Activated CD8-positive, alpha-beta T cell treated with anti-CD3 and anti-CD28 coated beads for 36 hours (primary cell): ENCODE measurements at regions not wholly inside any gene's neighbourhood (a gene's known extent, or its start where the extent isn't known, plus 50 kb on each side); places are given as distances from the start of the nearest gene placed in this dataset.
A peak's percentile ranks its signal among the peaks of the same experiment; 100 is the strongest.

ENCODE experiments used
- ATAC-seq: fragments of 200-7000 bp; cut with Tn5 transposase; one replicate; pipeline ENCODE4 v1.10.0; 2021; ENCODE audit warnings: mild to moderate bottlenecking, moderate library complexity
- CTCF ChIA-PET: fragments of 350-600 bp; sonication (Branson Sonifier 250); formaldehyde crosslinking; loops from one replicate; lab custom pipeline; 2021; ENCODE audit warnings: antibody characterized with exemption; lab: Charles Lee
- POLR2A ChIA-PET: fragments of 350-600 bp; sonication (Branson Sonifier 250); formaldehyde crosslinking; loops from one replicate; lab custom pipeline; 2021; ENCODE audit warnings: antibody characterized with exemption; lab: Charles Lee
- DNase-seq: peaks from one replicate; pipeline ENCODE4 v3.0.0-alpha.2; 2020
- H3K27ac Mint-ChIP-seq: one replicate; pipeline ENCODE4 v1.8.0; 2021; ENCODE audit warnings: mild to moderate bottlenecking, mixed read lengths
- H3K27me3 Mint-ChIP-seq: one replicate; pipeline ENCODE4 v1.8.0; 2021; ENCODE audit warnings: mixed read lengths
- H3K36me3 Mint-ChIP-seq: one replicate; pipeline ENCODE4 v1.8.0; 2021; ENCODE audit warnings: low read depth, mixed read lengths
- H3K4me1 Mint-ChIP-seq: one replicate; pipeline ENCODE4 v1.8.0; 2021; ENCODE audit warnings: low read depth, mixed read lengths
- H3K4me3 Mint-ChIP-seq: one replicate; pipeline ENCODE4 v1.8.0; 2021; ENCODE audit warnings: mild to moderate bottlenecking, moderate library complexity, mixed read lengths
- H3K9me3 Mint-ChIP-seq: one replicate; pipeline ENCODE4 v1.8.0; 2021; ENCODE audit warnings: mixed read lengths
- CTCF ChIP-seq: fragments of 200-600 bp; IDR thresholded peaks from one replicate; pipeline ENCODE4 v1.8.0; 2022; ENCODE audit warnings: antibody characterized with exemption, mild to moderate bottlenecking
- intact Hi-C: fragments of 100-400 bp; cut with micrococcal nuclease; formaldehyde crosslinking; loops from one replicate; pipeline ENCODE4 v1.10.0; 2022

GRCh38 chr9:22204240-22204639 lies 195.1 kb upstream of the CDKN2B start:
- Mint-ChIP-seq H3K4me3 (no peak overlapping the region), H3K27me3 (peaks cover 6% of the 10 kb centered on the region), H3K9me3 (no peaks in the 10 kb centered on the region), H3K27ac (no peak overlapping the region), H3K4me1 (peaks cover 19% of the 10 kb centered on the region), H3K36me3 (no peaks in the 10 kb centered on the region)
- ChIA-PET CTCF (interaction anchor here (0.8 to 3.7 kb wide), 3 partner anchors 9 to 99 kb away, joined by 3 to 14 read pairs (median 4); no protein-coding TSS in a partner anchor), POLR2A (no interaction called here)
- ATAC-seq (no peak), DNase-seq (no peak)
- intact Hi-C loops = no loop called here
- TF ChIP-seq CTCF = no peak

GRCh38 chr9:22206833-22207232 lies 197.7 kb upstream of the CDKN2B start:
- DNase-seq (no peak), ATAC-seq (no peak)
- H3K27ac Mint-ChIP-seq = no peak overlapping the region
- intact Hi-C loops = no loop called here
- no peaks in the 10 kb centered on the region for H3K36me3 Mint-ChIP-seq
- no peak overlapping the region for H3K4me3 Mint-ChIP-seq
- CTCF ChIA-PET = interaction anchor here (1.0 to 1.3 kb wide), 2 partner anchors 17 to 168 kb away, joined by 3 to 4 read pairs; no protein-coding TSS in a partner anchor
- H3K27me3 Mint-ChIP-seq = peaks cover 2% of the 10 kb centered on the region
- POLR2A ChIA-PET = no interaction called here
- H3K4me1 Mint-ChIP-seq = peaks cover 39% of the 10 kb centered on the region
- TF ChIP-seq CTCF = no peak
- H3K9me3 Mint-ChIP-seq = no peaks in the 10 kb centered on the region

- ATAC-seq (peak; percentile 84), DNase-seq (peak; percentile 39)
- POLR2A ChIA-PET = no interaction called here
- Mint-ChIP-seq H3K9me3 (no peaks in the 10 kb centered on the region), H3K36me3 (no peaks in the 10 kb centered on the region), H3K27ac (peak overlapping the region; percentile 43), H3K4me3 (peak overlapping the region; percentile 5), H3K27me3 (no peaks in the 10 kb centered on the region), H3K4me1 (peaks cover 31% of the 10 kb centered on the region)
- intact Hi-C loops = loop anchor here (2.0 kb wide), 1 partner anchor 60 kb away; no protein-coding TSS in a partner anchor
- no peak for TF ChIP-seq CTCF
- CTCF ChIA-PET = no interaction called here
These were observed 199.9 kb upstream of the CDKN2B start for GRCh38 chr9:22208846-22209585.

- ChIA-PET CTCF (interaction anchor here (1.0 kb wide), 1 partner anchor 28 kb away, joined by 3 read pairs; no protein-coding TSS in a partner anchor), POLR2A (no interaction called here)
- H3K27me3 Mint-ChIP-seq = no peaks in the 10 kb centered on the region
- intact Hi-C loops = no loop called here
- H3K27ac Mint-ChIP-seq = no peak overlapping the region
- H3K36me3 Mint-ChIP-seq = no peaks in the 10 kb centered on the region
- ATAC-seq (peak; percentile 75), DNase-seq (peak; percentile 42)
- TF ChIP-seq CTCF = no peak
- H3K4me3 Mint-ChIP-seq = no peak overlapping the region
- H3K9me3 Mint-ChIP-seq = no peaks in the 10 kb centered on the region
- H3K4me1 Mint-ChIP-seq = peaks cover 41% of the 10 kb centered on the region
These were observed 201.2 kb upstream of the CDKN2B start for GRCh38 chr9:22210262-22210661.

- intact Hi-C loops = no loop called here
- no peak overlapping the region for H3K27ac Mint-ChIP-seq
These were observed 201.8 kb upstream of the CDKN2B start for GRCh38 chr9:22210936-22211335.

More at GRCh38 chr9:22210936-22211335, 201.8 kb upstream of the CDKN2B start:
- peaks cover 41% of the 10 kb centered on the region for H3K4me1 Mint-ChIP-seq
- ATAC-seq (no peak), DNase-seq (no peak)
- no peaks in the 10 kb centered on the region for H3K27me3 Mint-ChIP-seq
- no peaks in the 10 kb centered on the region for H3K9me3 Mint-ChIP-seq
- ChIA-PET POLR2A (interaction anchor here (0.6 kb wide), 1 partner anchor 168 kb away, joined by 3 read pairs; no protein-coding TSS in a partner anchor), CTCF (interaction anchor here (1.0 to 2.4 kb wide), 2 partner anchors 28 to 33 kb away, joined by 3 to 8 read pairs; no protein-coding TSS in a partner anchor)
- no peaks in the 10 kb centered on the region for H3K36me3 Mint-ChIP-seq
- no peak overlapping the region for H3K4me3 Mint-ChIP-seq
- no peak for TF ChIP-seq CTCF
